K562 (cell line): ENCODE measurements at regions not wholly inside any gene's neighbourhood (a gene's known extent, or its start where the extent isn't known, plus 50 kb on each side); places are given as distances from the start of the nearest gene placed in this dataset.
A peak's percentile ranks its signal among the peaks of the same experiment; 100 is the strongest.

Experiments used
- ATAC-seq: fragments of 200-7000 bp; cut with Tn5 transposase; 3 replicates; pipeline ENCODE4 v1.9.1; 2020; ENCODE audit warnings: moderate library complexity
- BruUV-seq: library from RNA; stranded (reverse); fragments of 400-500 nt; replicated peaks from 2 replicates; lab custom pipeline; 2021; lab: Mats Ljungman, UMichigan
- CTCF ChIA-PET: fragments of 300-600 bp; formaldehyde crosslinking; extraction: SDS; loops from one replicate; lab custom pipeline; 2021; ENCODE audit warnings: low intra/inter-chr PET ratio; lab: Yijun Ruan, JAX
- POLR2A ChIA-PET: fragments of 300-600, 350-650 bp; sonication (Branson Sonifier 250); formaldehyde crosslinking; extraction: SDS; loops from one replicate; lab custom pipeline; 2021; ENCODE audit warnings: antibody characterized with exemption, inconsistent platforms; lab: Yijun Ruan, JAX
- DNase-seq, 4 experiments: peaks; one replicate each; pipeline versions ENCODE4 v3.0.0 to v3.0.0-alpha.2; 2011 to 2018; ENCODE audit warnings: low spot score in 3 of 4, mixed read lengths in 3 of 4; ENCODE audit errors: extremely low read depth in 1 of 4
- FAIRE-seq: peaks from 2 replicates; lab custom pipeline; 2011; peaks lifted over from hg19 to GRCh38; lab: Jason Lieb, UNC
- H2AFZ ChIP-seq: 2 replicates; pipeline ENCODE4 v1.6.0; 2011; ENCODE audit warnings: low read depth, low read length, control low read depth, inconsistent platforms
- H3K27ac ChIP-seq: fragments of 200-600 bp; 3 replicates; pipeline ENCODE4 v1.8.0; 2011; ENCODE audit warnings: low read depth, mild to moderate bottlenecking, control low read depth, inconsistent platforms, low read length, moderate library complexity, mixed read lengths; ENCODE audit errors: extremely low read depth
- H3K27me3 ChIP-seq, 2 experiments: fragments of 300-600 bp in 1 of 2; 2 replicates in 1 of 2; 3 replicates in 1 of 2; pipeline versions ENCODE4 v1.6.0 to v1.8.0; 2011; ENCODE audit warnings: inconsistent platforms in 2 of 2, low read length in 2 of 2, mild to moderate bottlenecking in 1 of 2, mixed read lengths in 1 of 2, moderate library complexity in 1 of 2; ENCODE audit not compliant: control insufficient read depth in 2 of 2, insufficient read depth in 2 of 2
- H3K36me3 ChIP-seq: fragments of 300-600 bp; 3 replicates; pipeline ENCODE4 v1.8.0; 2011; ENCODE audit warnings: mild to moderate bottlenecking, low read length, inconsistent platforms; ENCODE audit not compliant: control insufficient read depth, insufficient read depth
- H3K4me1 ChIP-seq, 2 experiments: fragments of 200-600 bp in 1 of 2; replicated peaks in 1 of 2; 2 replicates in 1 of 2; 3 replicates in 1 of 2; pipeline versions ENCODE4 v1.5.1 to v1.8.0; 2011; ENCODE audit warnings: inconsistent platforms in 2 of 2, low read length in 2 of 2, mild to moderate bottlenecking in 1 of 2, mixed read lengths in 1 of 2, moderate library complexity in 1 of 2; ENCODE audit not compliant: control insufficient read depth in 2 of 2, insufficient read depth in 2 of 2
- H3K4me2 ChIP-seq: 2 replicates; pipeline ENCODE4 v1.6.1; 2011; ENCODE audit warnings: low read length, control low read depth, inconsistent platforms, mixed read lengths; ENCODE audit not compliant: insufficient read depth
- H3K4me3 ChIP-seq: fragments of 200-600 bp; sonication (generic), shearing (Covaris generic); 2 replicates; pipeline ENCODE4 v1.5.1; 2016; ENCODE audit warnings: control low read depth, inconsistent platforms
- H3K79me2 ChIP-seq: fragments of 200-600 bp; 3 replicates; pipeline ENCODE4 v1.8.0; 2011; ENCODE audit warnings: low read length, inconsistent platforms; ENCODE audit not compliant: control insufficient read depth, insufficient read depth
- H3K9ac ChIP-seq, 2 experiments: 2 replicates each; pipeline versions ENCODE4 v1.6.0 to v1.6.1; 2011; ENCODE audit warnings: low read depth in 2 of 2, low read length in 2 of 2, control low read depth in 1 of 2, inconsistent platforms in 1 of 2, mild to moderate bottlenecking in 1 of 2, mixed read lengths in 1 of 2; ENCODE audit not compliant: insufficient read depth in 1 of 2
- H3K9me1 ChIP-seq: one replicate; pipeline ENCODE4 v1.6.0; 2011; ENCODE audit warnings: inconsistent platforms, mild to moderate bottlenecking, low read length, moderate library complexity; ENCODE audit not compliant: control insufficient read depth, insufficient read depth
- H3K9me3 ChIP-seq: replicated peaks from 2 replicates; pipeline ENCODE4 v1.5.1; 2011; ENCODE audit warnings: low read depth, low read length, inconsistent platforms; ENCODE audit not compliant: control insufficient read depth, insufficient read depth
- H4K20me1 ChIP-seq: replicated peaks from 2 replicates; pipeline ENCODE4 v1.6.1; 2011; ENCODE audit warnings: low read length, inconsistent platforms, mixed read lengths; ENCODE audit not compliant: control insufficient read depth, insufficient read depth
- CEBPG ChIP-seq, 3 experiments: fragments of 200-800 bp in 1 of 3; sonication (Bioruptor generic) in 1 of 3; sonication (generic) in 1 of 3; formaldehyde crosslinking in 1 of 3; IDR thresholded peaks in 2 of 3; conservative IDR thresholded peaks in 1 of 3; 2 replicates each; pipeline versions ENCODE4 v1.6.1 to v1.8.0; 2016 to 2022; ENCODE audit warnings: missing compliant biosample characterization in 2 of 3, missing genetic modification characterization in 2 of 3, mild to moderate bottlenecking in 1 of 3, missing genetic modification reagents in 1 of 3
- MEIS2 ChIP-seq: fragments of 450-650 bp; IDR thresholded peaks from 2 replicates; pipeline ENCODE4 v1.6.1; 2014; ENCODE audit warnings: mild to moderate bottlenecking; ENCODE audit not compliant: partially characterized antibody
- ZNF274 ChIP-seq: IDR thresholded peaks from 2 replicates; pipeline ENCODE4 v1.6.1; 2011; ENCODE audit warnings: low read depth, mild to moderate bottlenecking, low read length, moderate library complexity, borderline replicate concordance
- WGBS: fragments of 100-300 bp; shearing (Covaris generic); methylation state at CpG from one replicate; pipeline ENCODE4 v1.1.6; 2016; ENCODE audit warnings: low coverage, mixed read lengths; ENCODE audit not compliant: insufficient coverage; ENCODE audit errors: missing lambda C conversion rate; 5-methylcytosine and 5-hydroxymethylcytosine counted together
- in situ Hi-C: fragments of 300-500 bp; cut with MboI; formaldehyde crosslinking; loops from 4 replicates; pipeline ENCODE4 v1.15.0; 2018; ENCODE audit warnings: inconsistent platforms, mixed read lengths
- intact Hi-C: fragments of 100-400 bp; cut with micrococcal nuclease; formaldehyde crosslinking; loops from 2 replicates; pipeline ENCODE4 v1.14.2; 2022
- TF ChIP-seq, protein P1 (sequence below), 2 experiments: fragments of 450-650 bp in 1 of 2; sonication (generic) in 1 of 2; formaldehyde crosslinking in 1 of 2; IDR thresholded peaks in 1 of 2; conservative IDR thresholded peaks in 1 of 2; 2 replicates each; pipeline versions ENCODE4 v1.6.1 to v1.8.1; 2016 to 2023; ENCODE audit warnings: mild to moderate bottlenecking in 2 of 2, moderate library complexity in 2 of 2, inconsistent platforms in 1 of 2, missing genetic modification reagents in 1 of 2

DNA sequence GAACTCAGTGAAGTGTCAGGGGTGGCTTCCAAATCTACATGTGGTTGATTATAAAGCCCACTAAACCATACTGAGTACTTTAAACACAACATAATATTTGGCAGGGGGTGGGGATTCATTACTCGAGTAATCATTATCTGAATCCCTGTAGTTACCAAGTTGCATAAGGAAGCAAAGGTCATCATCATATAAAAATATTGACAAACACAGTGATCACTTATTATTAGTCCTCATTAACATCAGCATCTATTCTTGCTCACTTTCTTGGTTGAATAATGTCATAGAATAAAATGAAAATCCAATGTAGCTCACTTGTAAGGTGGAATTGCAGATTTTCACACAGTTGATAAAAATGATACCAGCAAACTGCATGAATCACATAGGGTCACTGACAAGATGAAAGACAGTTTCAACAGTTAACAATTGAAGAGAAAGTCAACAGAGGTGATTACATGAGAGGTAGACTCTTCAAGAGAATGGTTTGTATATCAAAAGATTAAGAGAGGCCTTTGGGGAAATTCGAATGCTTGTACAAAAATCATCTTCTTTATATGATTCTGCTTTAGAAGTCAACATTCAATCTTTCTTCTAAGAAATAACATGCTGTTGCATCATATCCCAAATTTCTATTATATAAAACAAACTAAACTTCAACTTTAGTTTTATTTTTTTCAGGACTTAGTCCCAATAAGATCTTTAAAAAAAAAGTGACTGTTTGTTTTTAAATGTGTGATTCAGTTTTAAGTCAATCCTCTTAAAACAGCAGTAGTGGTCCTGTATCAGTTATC, 185.5 kb upstream of the KLF14 start:
- no peak overlapping the region for H3K27ac ChIP-seq
- H3K9me1 ChIP-seq, result no peaks in the 10 kb centered on the region
- H3K9ac ChIP-seq, result no peak overlapping the region
- no peak overlapping the region for H2AFZ ChIP-seq
- ATAC-seq (no peak), FAIRE-seq (no peak), DNase-seq (no peak)
- 41% methylated on average over 2 of the region's 2 CpGs for WGBS
- ChIA-PET CTCF (no interaction called here), POLR2A (interaction anchor here (1.9 kb wide), 1 partner anchor 23 kb away, joined by 5 read pairs; no protein-coding TSS in a partner anchor)
- no peaks in the 10 kb centered on the region for H3K79me2 ChIP-seq
- in situ Hi-C loops (no loop called here), intact Hi-C loops (no loop called here)
- no TSS peak for BruUV-seq
- H3K4me1 ChIP-seq, result peaks cover 5 to 33% of the 10 kb centered on the region in 2 experiments; a peak in 4 of 5 replicates
- H3K4me2 ChIP-seq, result no peak overlapping the region
- H3K27me3 ChIP-seq, result no peaks in the 10 kb centered on the region
- TF ChIP-seq ZNF274, result no peak
- TF ChIP-seq, protein P1, sequence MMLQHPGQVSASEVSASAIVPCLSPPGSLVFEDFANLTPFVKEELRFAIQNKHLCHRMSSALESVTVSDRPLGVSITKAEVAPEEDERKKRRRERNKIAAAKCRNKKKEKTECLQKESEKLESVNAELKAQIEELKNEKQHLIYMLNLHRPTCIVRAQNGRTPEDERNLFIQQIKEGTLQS (IDR thresholded peaks at IDR 0.05), result peak; percentile 57
- TF ChIP-seq, protein P1 (CRISPR knock-in tag; conservative IDR thresholded peaks at IDR 0.05), result no peak
- no peak for TF ChIP-seq CEBPG (CRISPR knock-in tag; IDR thresholded peaks at IDR 0.05)
- TF ChIP-seq CEBPG (tag; conservative IDR thresholded peaks at IDR 0.05 in 1 of 2, IDR thresholded peaks at IDR 0.05 in 1 of 2), result peak; percentile 69 to 87
- peak; percentile 7 for TF ChIP-seq MEIS2
- no peaks in the 10 kb centered on the region for H4K20me1 ChIP-seq
- H3K9me3 ChIP-seq, result no peaks in the 10 kb centered on the region
- H3K4me3 ChIP-seq, result no peak overlapping the region
- no peaks in the 10 kb centered on the region for H3K36me3 ChIP-seq
